OCI-LY7 (cell line): ENCODE measurements at regions not wholly inside any gene's neighbourhood (a gene's known extent, or its start where the extent isn't known, plus 50 kb on each side); places are given as distances from the start of the nearest gene placed in this dataset.

ENCODE experiments used
- BruUV-seq: library from RNA; stranded (reverse); fragments of 400-500 nt; replicated peaks from 2 replicates; lab custom pipeline; 2021; lab: Mats Ljungman, UMichigan
- CTCF ChIA-PET: fragments of 300-600 bp; sonication (Branson Sonifier 250); formaldehyde crosslinking; loops from one replicate; lab custom pipeline; 2022; ENCODE audit warnings: antibody characterized with exemption; ENCODE audit not compliant: unreplicated experiment; lab: Charles Lee
- POLR2A ChIA-PET: fragments of 300-600 bp; sonication (Branson Sonifier 250); formaldehyde crosslinking; loops from one replicate; lab custom pipeline; 2022; ENCODE audit warnings: antibody characterized with exemption; lab: Charles Lee
- DNase-seq: peaks from one replicate; pipeline ENCODE4 v3.0.0-alpha.2; 2015; ENCODE audit warnings: low spot score
- H2AFZ ChIP-seq: fragments of 200-600 bp; sonication (generic), shearing (Covaris generic); 2 replicates; pipeline ENCODE4 v1.6.1; 2014; ENCODE audit warnings: mild to moderate bottlenecking, antibody characterized with exemption, low read length, moderate library complexity
- H3K27ac ChIP-seq: fragments of 200-600 bp; sonication (generic); 2 replicates; pipeline ENCODE4 v1.5.1; 2014; ENCODE audit warnings: mixed run types, low read depth, mild to moderate bottlenecking, moderate library complexity, low read length, inconsistent platforms; ENCODE audit not compliant: poor library complexity, severe bottlenecking
- H3K36me3 ChIP-seq: fragments of 200-600 bp; sonication (generic); 2 replicates; pipeline ENCODE4 v1.6.1; 2014; ENCODE audit warnings: mild to moderate bottlenecking, antibody characterized with exemption, low read length, moderate library complexity, mixed read lengths; ENCODE audit not compliant: insufficient read depth
- H3K4me1 ChIP-seq: fragments of 200-600 bp; sonication (generic); 2 replicates; pipeline ENCODE4 v1.5.1; 2014; ENCODE audit warnings: mild to moderate bottlenecking, low read length; ENCODE audit not compliant: insufficient read depth, poor library complexity, severe bottlenecking
- H3K4me2 ChIP-seq: fragments of 200-600 bp; sonication (generic); 2 replicates; pipeline ENCODE4 v1.6.1; 2014; ENCODE audit warnings: mild to moderate bottlenecking, low read length
- H3K4me3 ChIP-seq: fragments of 200-600 bp; sonication (generic); 2 replicates; pipeline ENCODE4 v1.5.1; 2014; ENCODE audit warnings: mild to moderate bottlenecking, low read depth, low read length; ENCODE audit not compliant: poor library complexity, severe bottlenecking
- H3K79me2 ChIP-seq: fragments of 200-600 bp; sonication (generic); 2 replicates; pipeline ENCODE4 v1.6.1; 2016; ENCODE audit warnings: low read depth, mild to moderate bottlenecking, low read length, moderate library complexity, mixed read lengths; ENCODE audit not compliant: insufficient read depth
- H3K9me2 ChIP-seq: fragments of 200-600 bp; sonication (generic); 2 replicates; pipeline ENCODE4 v1.6.1; 2016; ENCODE audit warnings: mild to moderate bottlenecking, low read length, mixed read lengths; ENCODE audit not compliant: insufficient read depth
- H3K9me3 ChIP-seq: fragments of 200-600 bp; sonication (generic); 2 replicates; pipeline ENCODE4 v1.6.1; 2014; ENCODE audit warnings: mild to moderate bottlenecking, mixed run types, low read length, mixed read lengths
- H4K20me1 ChIP-seq: fragments of 200-600 bp; sonication (generic); 2 replicates; pipeline ENCODE4 v1.6.1; 2014; ENCODE audit warnings: mild to moderate bottlenecking, antibody characterized with exemption, low read length, moderate library complexity, mixed read lengths; ENCODE audit not compliant: insufficient read depth
- EZH2phosphoT487 ChIP-seq: fragments of 200-600 bp; sonication (generic); IDR thresholded peaks from 2 replicates; pipeline ENCODE4 v1.6.1; 2018; ENCODE audit warnings: low read depth, borderline replicate concordance, mild to moderate bottlenecking, mixed run types, antibody characterized with exemption, low read length, moderate library complexity, mixed read lengths
- intact Hi-C: fragments of 100-400 bp; cut with micrococcal nuclease; formaldehyde crosslinking; loops from one replicate; pipeline ENCODE4 v1.10.0; 2022; ENCODE audit not compliant: unreplicated experiment
- TF ChIP-seq, protein P1 (sequence below): fragments of 200-600 bp; sonication (generic); conservative IDR thresholded peaks from 2 replicates; pipeline ENCODE4 v1.5.1; 2014; ENCODE audit warnings: mild to moderate bottlenecking, antibody characterized with exemption, low read length, moderate library complexity, mixed read lengths

DNA sequence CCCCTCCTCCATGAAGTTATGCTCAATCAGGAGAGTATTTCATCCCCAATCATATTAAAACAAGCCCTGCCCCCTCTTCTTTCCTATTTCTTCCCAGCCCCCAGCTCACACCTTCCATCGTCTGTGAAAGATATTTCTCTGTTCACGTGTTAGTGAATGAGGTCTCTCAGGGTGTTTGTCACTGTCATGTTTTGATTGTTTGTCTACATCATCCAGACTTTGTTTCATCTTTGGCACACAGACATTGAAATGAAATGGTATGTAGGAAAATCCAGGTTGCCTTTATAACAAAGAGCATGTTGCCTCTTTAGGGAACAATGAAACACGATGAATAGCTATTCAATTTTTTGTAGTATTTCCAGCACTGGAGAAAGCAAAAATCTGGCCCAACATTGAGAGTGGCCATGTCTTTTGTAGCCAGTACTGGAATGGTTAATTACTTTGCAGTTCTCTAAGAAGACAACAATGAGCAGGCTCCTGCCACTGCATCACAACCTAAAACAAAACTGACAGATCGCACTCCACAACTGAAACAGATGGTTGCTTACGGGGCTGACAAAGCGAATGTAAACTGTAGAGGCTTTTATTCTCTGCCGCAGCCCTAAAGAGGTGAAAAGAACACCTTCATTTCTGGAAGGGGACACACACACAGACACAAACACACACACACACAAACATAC is 543.6 kb upstream of the CITED2 start:
- Histone ChIP-seq H3K79me2 (no peaks in the 10 kb centered on the region), H3K4me2 (no peak overlapping the region)
- intact Hi-C loops: no loop called here

DNA sequence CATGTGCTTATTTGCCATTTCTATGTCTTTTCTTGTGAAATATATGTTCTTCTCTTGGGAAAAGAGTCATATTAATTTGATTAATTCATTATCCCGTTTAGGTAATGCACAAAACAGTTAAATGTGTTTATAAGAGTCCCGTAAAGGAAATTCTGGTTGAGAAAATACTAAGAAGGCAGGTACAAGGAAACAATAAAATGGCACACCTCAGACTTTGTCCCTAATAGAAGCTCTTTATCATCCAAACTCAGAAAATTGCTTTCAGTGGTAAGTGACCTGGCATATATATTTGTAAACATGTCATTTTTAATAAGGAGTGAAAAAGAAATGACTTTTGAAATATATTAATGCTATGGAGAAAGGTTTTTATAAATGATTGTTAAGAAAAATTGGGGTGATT is 540.5 kb upstream of the CITED2 start:
- intact Hi-C loops: no loop called here
- no peak for DNase-seq
- no peaks in the 10 kb centered on the region for H3K4me1 ChIP-seq
- TF ChIP-seq EZH2phosphoT487: no peak
- TF ChIP-seq, protein P1, sequence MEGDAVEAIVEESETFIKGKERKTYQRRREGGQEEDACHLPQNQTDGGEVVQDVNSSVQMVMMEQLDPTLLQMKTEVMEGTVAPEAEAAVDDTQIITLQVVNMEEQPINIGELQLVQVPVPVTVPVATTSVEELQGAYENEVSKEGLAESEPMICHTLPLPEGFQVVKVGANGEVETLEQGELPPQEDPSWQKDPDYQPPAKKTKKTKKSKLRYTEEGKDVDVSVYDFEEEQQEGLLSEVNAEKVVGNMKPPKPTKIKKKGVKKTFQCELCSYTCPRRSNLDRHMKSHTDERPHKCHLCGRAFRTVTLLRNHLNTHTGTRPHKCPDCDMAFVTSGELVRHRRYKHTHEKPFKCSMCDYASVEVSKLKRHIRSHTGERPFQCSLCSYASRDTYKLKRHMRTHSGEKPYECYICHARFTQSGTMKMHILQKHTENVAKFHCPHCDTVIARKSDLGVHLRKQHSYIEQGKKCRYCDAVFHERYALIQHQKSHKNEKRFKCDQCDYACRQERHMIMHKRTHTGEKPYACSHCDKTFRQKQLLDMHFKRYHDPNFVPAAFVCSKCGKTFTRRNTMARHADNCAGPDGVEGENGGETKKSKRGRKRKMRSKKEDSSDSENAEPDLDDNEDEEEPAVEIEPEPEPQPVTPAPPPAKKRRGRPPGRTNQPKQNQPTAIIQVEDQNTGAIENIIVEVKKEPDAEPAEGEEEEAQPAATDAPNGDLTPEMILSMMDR: no peak
- no peaks in the 10 kb centered on the region for H3K79me2 ChIP-seq
- no TSS peak for BruUV-seq
- H3K4me3 ChIP-seq: no peak overlapping the region
- H4K20me1 ChIP-seq: no peaks in the 10 kb centered on the region
- no peak overlapping the region for H2AFZ ChIP-seq
- H3K9me2 ChIP-seq: no peaks in the 10 kb centered on the region
- no peaks in the 10 kb centered on the region for H3K36me3 ChIP-seq
- POLR2A ChIA-PET: interaction anchor here (0.6 kb wide), 1 partner anchor 1147 kb away, joined by 9 read pairs; no protein-coding TSS in a partner anchor
- H3K9me3 ChIP-seq: no peaks in the 10 kb centered on the region
- no peak overlapping the region for H3K4me2 ChIP-seq
- no peak overlapping the region for H3K27ac ChIP-seq
- CTCF ChIA-PET: no interaction called here

More for the DNA sequence above, 543.6 kb upstream of the CITED2 start:
- no peaks in the 10 kb centered on the region for H3K36me3 ChIP-seq
- no peaks in the 10 kb centered on the region for H3K4me1 ChIP-seq
- no peaks in the 10 kb centered on the region; the same call in 1 of the 2 replicates for H3K9me2 ChIP-seq
- no peaks in the 10 kb centered on the region for H4K20me1 ChIP-seq
- DNase-seq: no peak
- ChIA-PET CTCF (no interaction called here), POLR2A (no interaction called here)
- H3K9me3 ChIP-seq: no peaks in the 10 kb centered on the region
- no peak overlapping the region for H2AFZ ChIP-seq
- H3K4me3 ChIP-seq: no peak overlapping the region
- no peak for TF ChIP-seq EZH2phosphoT487
- TF ChIP-seq, protein P1: no peak
- no peak overlapping the region for H3K27ac ChIP-seq
- BruUV-seq: no TSS peak

- Histone ChIP-seq H2AFZ (no peak overlapping the region), H3K4me1 (no peaks in the 10 kb centered on the region), H4K20me1 (no peaks in the 10 kb centered on the region), H3K79me2 (no peaks in the 10 kb centered on the region), H3K27ac (no peak overlapping the region), H3K4me2 (no peak overlapping the region), H3K9me2 (no peaks in the 10 kb centered on the region), H3K9me3 (no peaks in the 10 kb centered on the region), H3K4me3 (no peak overlapping the region), H3K36me3 (no peaks in the 10 kb centered on the region)
- ChIA-PET CTCF (no interaction called here), POLR2A (interaction anchor here (0.6 to 1.2 kb wide), 6 partner anchors 17 to 725 kb away, joined by 3 read pairs; no protein-coding TSS in a partner anchor)
- no peak for DNase-seq
- intact Hi-C loops: no loop called here
- BruUV-seq: no TSS peak
- TF ChIP-seq, protein P1: no peak
- no peak for TF ChIP-seq EZH2phosphoT487
Measured at GRCh38 chr6:139912735-139913400, 538.4 kb upstream of the CITED2 start.
